ENCODE measurements at regions not wholly inside any gene's neighbourhood (a gene's known extent, or its start where the extent isn't known, plus 50 kb on each side); places are given as distances from the start of the nearest gene placed in this dataset.
"Not testable (repeated sequence)": the region's sequence is repeated elsewhere in the genome, so short reads cannot be mapped to it uniquely, and the experiment has no call there.

GRCh38 chr7:156566812-156567549 lies 73.6 kb upstream of the RNF32 start:
- DNase-seq (no peak), ATAC-seq (no peak)
- Mint-ChIP-seq H3K4me3 (no peak overlapping the region), H3K27ac (no peak overlapping the region), H3K4me1 (no peaks in the 10 kb centered on the region), H3K27me3 (peaks cover 8% of the 10 kb centered on the region), H3K36me3 (ENCODE audit: low read depth) (no peaks in the 10 kb centered on the region)
- H3K9me3 ChIP-seq (ENCODE audit: control insufficient read depth, low read length, poor library complexity, severe bottlenecking), result no peaks in the 10 kb centered on the region

- H3K4me3 Mint-ChIP-seq; ATAC-seq; H3K4me1 Mint-ChIP-seq; DNase-seq; H3K27ac Mint-ChIP-seq; H3K36me3 Mint-ChIP-seq (ENCODE audit: low read depth); H3K9me3 ChIP-seq (ENCODE audit: control insufficient read depth, low read length, poor library complexity, severe bottlenecking): not testable (repeated sequence)
- peaks cover 22% of the 10 kb centered on the region for H3K27me3 Mint-ChIP-seq
These were observed 75.6 kb upstream of the RNF32 start for GRCh38 chr7:156565002-156565401.

- H3K27ac Mint-ChIP-seq, result no peak overlapping the region
- no peak for DNase-seq
- no peaks in the 10 kb centered on the region for H3K36me3 Mint-ChIP-seq (ENCODE audit: low read depth)
- H3K4me3 Mint-ChIP-seq, result no peak overlapping the region
- H3K4me1 Mint-ChIP-seq, result peaks cover 2% of the 10 kb centered on the region
- no peak for ATAC-seq
- H3K9me3 ChIP-seq (ENCODE audit: control insufficient read depth, low read length, poor library complexity, severe bottlenecking), result no peaks in the 10 kb centered on the region
- peaks cover 18% of the 10 kb centered on the region for H3K27me3 Mint-ChIP-seq
These were observed 79.9 kb upstream of the RNF32 start for GRCh38 chr7:156560696-156561095.

- no peak overlapping the region for H3K27ac Mint-ChIP-seq
- H3K27me3 Mint-ChIP-seq, result peaks cover 18% of the 10 kb centered on the region
- DNase-seq, result no peak
- ATAC-seq, result no peak
- H3K36me3 Mint-ChIP-seq (ENCODE audit: low read depth), result no peaks in the 10 kb centered on the region
- no peak overlapping the region for H3K4me3 Mint-ChIP-seq
- no peaks in the 10 kb centered on the region for H3K9me3 ChIP-seq (ENCODE audit: control insufficient read depth, low read length, poor library complexity, severe bottlenecking)
- peaks cover 2% of the 10 kb centered on the region for H3K4me1 Mint-ChIP-seq
These were observed 80.5 kb upstream of the RNF32 start for GRCh38 chr7:156560075-156560474.

GRCh38 chr7:156559001-156559400 lies 81.6 kb upstream of the RNF32 start:
- no peak overlapping the region for H3K27ac Mint-ChIP-seq
- H3K4me3 Mint-ChIP-seq, result no peak overlapping the region
- H3K36me3 Mint-ChIP-seq (ENCODE audit: low read depth), result no peaks in the 10 kb centered on the region
- peaks cover 18% of the 10 kb centered on the region for H3K27me3 Mint-ChIP-seq
- H3K4me1 Mint-ChIP-seq, result peaks cover 4% of the 10 kb centered on the region
- no peaks in the 10 kb centered on the region for H3K9me3 ChIP-seq (ENCODE audit: control insufficient read depth, low read length, poor library complexity, severe bottlenecking)
- DNase-seq (no peak), ATAC-seq (no peak)

GRCh38 chr7:156558198-156558597 lies 82.4 kb upstream of the RNF32 start:
- no peaks in the 10 kb centered on the region for H3K9me3 ChIP-seq (ENCODE audit: control insufficient read depth, low read length, poor library complexity, severe bottlenecking)
- Mint-ChIP-seq H3K4me1 (peaks cover 4% of the 10 kb centered on the region), H3K36me3 (ENCODE audit: low read depth) (no peaks in the 10 kb centered on the region), H3K27me3 (peaks cover 18% of the 10 kb centered on the region), H3K27ac (peak overlapping the region; percentile 75), H3K4me3 (no peak overlapping the region)
- ATAC-seq, result no peak
- DNase-seq, result no peak

- Mint-ChIP-seq H3K27ac (peak overlapping the region; percentile 67), H3K27me3 (peaks cover 9% of the 10 kb centered on the region), H3K36me3 (ENCODE audit: low read depth) (no peaks in the 10 kb centered on the region), H3K4me1 (peaks cover 3% of the 10 kb centered on the region), H3K4me3 (no peak overlapping the region)
- DNase-seq (no peak), ATAC-seq (no peak)
- no peaks in the 10 kb centered on the region for H3K9me3 ChIP-seq (ENCODE audit: control insufficient read depth, low read length, poor library complexity, severe bottlenecking)
These were observed 84.5 kb upstream of the RNF32 start for GRCh38 chr7:156556083-156556482.

- Mint-ChIP-seq H3K27me3 (no peaks in the 10 kb centered on the region), H3K36me3 (ENCODE audit: low read depth) (no peaks in the 10 kb centered on the region), H3K4me3 (no peak overlapping the region), H3K27ac (no peak overlapping the region), H3K4me1 (peaks cover 5% of the 10 kb centered on the region)
- H3K9me3 ChIP-seq (ENCODE audit: control insufficient read depth, low read length, poor library complexity, severe bottlenecking), result no peaks in the 10 kb centered on the region
- ATAC-seq, result no peak
- no peak for DNase-seq
These were observed 86.1 kb upstream of the RNF32 start for GRCh38 chr7:156554488-156554887.

GRCh38 chr7:156549636-156550035 lies 90.9 kb upstream of the RNF32 start:
- Mint-ChIP-seq H3K4me3 (no peak overlapping the region), H3K4me1 (peaks cover 2% of the 10 kb centered on the region), H3K27ac (no peak overlapping the region), H3K27me3 (no peaks in the 10 kb centered on the region), H3K36me3 (ENCODE audit: low read depth) (peaks cover 3% of the 10 kb centered on the region)
- H3K9me3 ChIP-seq (ENCODE audit: control insufficient read depth, low read length, poor library complexity, severe bottlenecking), result peaks cover 2% of the 10 kb centered on the region
- ATAC-seq (no peak), DNase-seq (no peak)

GRCh38 chr7:156547884-156548561 lies 92.6 kb upstream of the RNF32 start:
- Mint-ChIP-seq H3K4me1 (peaks cover 2% of the 10 kb centered on the region), H3K27me3 (no peaks in the 10 kb centered on the region), H3K36me3 (ENCODE audit: low read depth) (peaks cover 3% of the 10 kb centered on the region), H3K27ac (no peak overlapping the region), H3K4me3 (no peak overlapping the region)
- ATAC-seq, result no peak
- H3K9me3 ChIP-seq (ENCODE audit: control insufficient read depth, low read length, poor library complexity, severe bottlenecking), result peaks cover 2% of the 10 kb centered on the region
- DNase-seq, result no peak

- peaks cover 3% of the 10 kb centered on the region for H3K36me3 Mint-ChIP-seq (ENCODE audit: low read depth)
- H3K4me1 Mint-ChIP-seq, result peaks cover 2% of the 10 kb centered on the region
- DNase-seq (no peak), ATAC-seq (no peak)
- no peak overlapping the region for H3K27ac Mint-ChIP-seq
- H3K9me3 ChIP-seq (ENCODE audit: control insufficient read depth, low read length, poor library complexity, severe bottlenecking), result peaks cover 2% of the 10 kb centered on the region
- no peak overlapping the region for H3K4me3 Mint-ChIP-seq
- peaks cover 6% of the 10 kb centered on the region for H3K27me3 Mint-ChIP-seq
These were observed 94.6 kb upstream of the RNF32 start for GRCh38 chr7:156545979-156546378.

- Mint-ChIP-seq H3K4me3 (no peak overlapping the region), H3K27me3 (peaks cover 10% of the 10 kb centered on the region), H3K27ac (no peak overlapping the region), H3K36me3 (ENCODE audit: low read depth) (peaks cover 3% of the 10 kb centered on the region), H3K4me1 (no peaks in the 10 kb centered on the region)
- DNase-seq (no peak), ATAC-seq (no peak)
- H3K9me3 ChIP-seq (ENCODE audit: control insufficient read depth, low read length, poor library complexity, severe bottlenecking), result peaks cover 2% of the 10 kb centered on the region
These were observed 95.5 kb upstream of the RNF32 start for GRCh38 chr7:156544919-156545715.
